SHP77 treated with DMSO at 0.1 percent for 48 hours (cell line): ENCODE measurements at regions not wholly inside any gene's neighbourhood (a gene's known extent, or its start where the extent isn't known, plus 50 kb on each side); places are given as distances from the start of the nearest gene placed in this dataset.

ENCODE experiments used
- DNase-seq: peaks from one replicate; lab custom pipeline; 2025; lab: John Stamatoyannopoulos, UW

- DNase-seq, result no peak
Measured at GRCh38 chr6:14274546-14275492, 157.2 kb downstream of the CD83 start.

- no peak for DNase-seq
Measured at GRCh38 chr6:14275493-14275851, 157.9 kb downstream of the CD83 start.

GRCh38 chr6:14276071-14276470, 158.5 kb downstream of the CD83 start:
- no peak for DNase-seq

- no peak for DNase-seq
Measured at GRCh38 chr6:14276667-14277404, 159.3 kb downstream of the CD83 start.

GRCh38 chr6:14277405-14277930, 159.9 kb downstream of the CD83 start:
- no peak for DNase-seq

GRCh38 chr6:14278006-14278405, 160.4 kb downstream of the CD83 start:
- DNase-seq, result no peak

- DNase-seq, result no peak
Measured at GRCh38 chr6:14278446-14278845, 160.9 kb downstream of the CD83 start.

- no peak for DNase-seq
Measured at GRCh38 chr6:14280006-14280510, 162.5 kb downstream of the CD83 start.

- DNase-seq, result no peak
Measured at GRCh38 chr6:14280766-14281293, 163.3 kb downstream of the CD83 start.

GRCh38 chr6:14281811-14282660, 164.5 kb downstream of the CD83 start:
- DNase-seq, result no peak

GRCh38 chr6:14282854-14283505, 165.4 kb downstream of the CD83 start:
- DNase-seq, result no peak

GRCh38 chr6:14283600-14284235, 166.1 kb downstream of the CD83 start:
- DNase-seq, result no peak

GRCh38 chr6:14284969-14285590, 167.5 kb downstream of the CD83 start:
- no peak for DNase-seq

- DNase-seq, result no peak
Measured at GRCh38 chr6:14286144-14286543, 168.6 kb downstream of the CD83 start.

GRCh38 chr6:14286634-14287428, 169.3 kb downstream of the CD83 start:
- DNase-seq, result no peak

GRCh38 chr6:14287707-14288106, 170.1 kb downstream of the CD83 start:
- DNase-seq, result no peak

- no peak for DNase-seq
Measured at GRCh38 chr6:14288910-14289309, 171.3 kb downstream of the CD83 start.

- no peak for DNase-seq
Measured at GRCh38 chr6:14290041-14290771, 172.6 kb downstream of the CD83 start.
